ENCODE measurements at regions not wholly inside any gene's neighbourhood (a gene's known extent, or its start where the extent isn't known, plus 50 kb on each side); places are given as distances from the start of the nearest gene placed in this dataset.
A peak's percentile ranks its signal among the peaks of the same experiment; 100 is the strongest.

- no peak for DNase-seq
These were observed 187.7 kb upstream of the RGMB start for GRCh38 chr5:98585661-98586310.

DNA sequence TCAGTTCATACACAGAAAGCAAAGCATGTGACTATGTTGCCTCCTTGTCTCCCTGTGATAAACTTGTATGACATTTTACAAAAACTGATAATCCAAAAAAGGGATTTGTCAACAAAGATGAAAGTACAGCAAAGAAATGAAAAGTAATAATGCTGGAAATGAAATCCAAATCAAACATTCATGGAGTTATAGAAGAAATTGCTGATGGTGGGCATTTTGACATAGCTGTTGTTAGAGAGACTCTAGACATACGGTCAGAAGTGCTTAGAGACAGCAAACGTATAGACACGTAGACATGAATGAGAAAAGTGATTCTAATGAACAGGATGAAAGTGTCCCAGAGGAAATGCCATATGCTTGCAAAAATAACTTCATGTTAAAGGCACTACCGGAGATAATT is 186.9 kb upstream of the RGMB start:
- DNase-seq, result no peak

GRCh38 chr5:98587166-98587565 is 186.3 kb upstream of the RGMB start:
- DNase-seq, result no peak

DNA sequence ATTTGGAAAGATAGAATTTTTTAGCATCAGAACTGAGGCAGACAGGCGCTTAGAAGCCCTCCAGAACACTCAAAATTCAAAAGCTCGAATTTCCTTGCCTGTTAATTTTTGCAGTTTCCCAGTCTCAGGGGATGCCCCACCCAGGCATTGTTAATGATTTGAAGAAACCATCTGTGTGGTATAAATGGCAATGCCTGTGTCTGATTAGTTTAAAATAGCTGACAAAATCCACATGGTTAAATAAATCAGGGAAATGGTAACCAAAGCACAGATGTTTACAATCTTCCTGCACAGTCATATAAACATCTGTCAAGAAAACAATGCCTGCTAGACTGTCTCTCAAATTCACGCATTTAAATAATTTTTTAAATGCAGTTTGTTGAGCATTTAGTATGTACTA is 185.2 kb upstream of the RGMB start:
- no peak for DNase-seq

GRCh38 chr5:98593418-98593817 is 180.0 kb upstream of the RGMB start:
- DNase-seq, result no peak

DNA sequence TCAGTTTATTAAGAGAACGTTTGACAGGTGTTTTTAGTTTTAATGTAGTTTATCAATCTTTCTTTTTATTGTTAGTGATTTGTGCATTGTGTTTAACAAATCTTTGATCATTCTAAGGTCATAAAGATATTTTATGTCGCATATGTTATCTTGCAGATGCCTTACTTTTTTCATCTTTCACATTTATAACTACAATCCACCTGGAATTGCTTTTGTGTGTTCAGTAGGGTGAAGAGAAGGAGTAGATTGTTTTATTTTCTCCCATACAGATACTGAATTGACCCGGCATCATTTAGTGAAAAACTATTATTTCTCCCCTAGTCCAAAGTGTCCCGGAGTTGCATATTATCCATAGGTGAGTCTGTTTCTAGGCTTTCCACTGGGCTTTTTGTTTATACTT is 179.4 kb upstream of the RGMB start:
- no peak for DNase-seq

GRCh38 chr5:98599016-98599415 is 174.4 kb upstream of the RGMB start:
- DNase-seq, result no peak

DNA sequence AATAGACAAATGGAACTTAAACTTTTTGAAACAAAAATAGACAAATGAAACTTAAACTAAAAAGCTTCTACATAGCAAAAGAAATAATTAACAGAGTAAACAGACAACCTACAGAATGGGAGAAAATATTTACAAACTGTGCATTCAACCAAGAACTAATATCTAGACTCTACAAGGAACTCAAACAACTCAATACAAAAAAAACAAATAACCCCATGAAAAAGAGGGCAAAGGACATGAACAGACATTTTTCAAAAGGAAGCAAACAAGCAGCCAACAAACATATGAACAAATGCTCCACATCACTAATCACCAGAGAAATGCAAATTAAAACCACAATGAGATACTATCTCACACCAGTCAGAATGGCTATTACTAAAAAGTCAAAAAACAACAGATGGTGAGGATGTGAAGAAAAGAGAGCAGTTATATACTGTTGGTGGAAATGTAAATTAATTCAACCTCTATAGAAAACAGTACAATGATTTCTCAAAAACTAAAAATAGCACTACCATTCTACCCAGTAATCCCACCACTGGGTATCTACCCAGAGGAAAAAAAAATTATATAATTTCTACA is 170.8 kb upstream of the RGMB start:
- DNase-seq, result peak; percentile 7

GRCh38 chr5:98603456-98603855 is 170.0 kb upstream of the RGMB start:
- no peak for DNase-seq

GRCh38 chr5:98604301-98604700 is 169.2 kb upstream of the RGMB start:
- DNase-seq, result peak; percentile 16

GRCh38 chr5:98604721-98605425 is 168.6 kb upstream of the RGMB start:
- DNase-seq, result peak; percentile 71

- DNase-seq, result no peak
These were observed 168.0 kb upstream of the RGMB start for GRCh38 chr5:98605426-98605825.

DNA sequence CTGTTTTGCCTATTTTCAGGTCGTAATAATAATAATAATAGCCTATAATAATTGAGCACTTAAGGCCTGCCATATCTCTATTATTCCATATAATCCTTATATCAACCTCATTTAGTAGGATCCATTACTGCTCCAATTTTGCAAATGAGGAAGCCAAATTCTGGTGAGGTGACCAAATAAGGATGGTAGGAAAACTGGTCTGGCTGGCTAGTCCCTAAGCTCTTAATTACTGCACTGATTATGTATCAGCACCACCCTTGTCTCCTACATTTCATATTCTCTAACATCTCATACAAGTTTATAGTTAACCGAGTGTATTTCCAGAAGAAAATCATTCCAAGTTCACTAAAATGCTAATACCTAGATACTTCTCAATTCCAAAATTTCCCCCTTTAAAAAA is 166.5 kb upstream of the RGMB start:
- no peak for DNase-seq

GRCh38 chr5:98608052-98608451 is 165.4 kb upstream of the RGMB start:
- no peak for DNase-seq

- DNase-seq, result no peak
These were observed 159.1 kb upstream of the RGMB start for GRCh38 chr5:98614341-98614740.

DNA sequence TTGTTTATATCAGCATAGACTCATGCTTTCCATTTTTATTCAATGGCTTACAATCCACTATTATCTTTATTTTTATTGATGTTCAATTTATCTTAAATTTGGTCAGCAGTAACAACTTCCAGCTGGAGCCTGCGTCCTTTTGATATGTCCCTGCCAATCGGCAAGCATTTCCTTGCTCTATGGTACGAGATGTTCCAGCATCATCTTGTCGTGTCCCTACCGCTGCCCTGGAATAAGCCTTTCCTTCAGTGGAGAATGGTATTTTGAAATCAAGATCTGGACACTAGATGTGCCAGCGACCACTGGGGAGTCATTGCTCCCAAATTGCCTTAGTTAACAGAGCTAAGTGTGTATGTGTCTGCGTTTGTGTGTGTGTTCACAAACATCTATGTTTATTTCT is 151.6 kb upstream of the RGMB start:
- no peak for DNase-seq

GRCh38 chr5:98624145-98624880 is 149.2 kb upstream of the RGMB start:
- DNase-seq, result no peak

GRCh38 chr5:98627121-98627520 is 146.3 kb upstream of the RGMB start:
- no peak for DNase-seq

DNA sequence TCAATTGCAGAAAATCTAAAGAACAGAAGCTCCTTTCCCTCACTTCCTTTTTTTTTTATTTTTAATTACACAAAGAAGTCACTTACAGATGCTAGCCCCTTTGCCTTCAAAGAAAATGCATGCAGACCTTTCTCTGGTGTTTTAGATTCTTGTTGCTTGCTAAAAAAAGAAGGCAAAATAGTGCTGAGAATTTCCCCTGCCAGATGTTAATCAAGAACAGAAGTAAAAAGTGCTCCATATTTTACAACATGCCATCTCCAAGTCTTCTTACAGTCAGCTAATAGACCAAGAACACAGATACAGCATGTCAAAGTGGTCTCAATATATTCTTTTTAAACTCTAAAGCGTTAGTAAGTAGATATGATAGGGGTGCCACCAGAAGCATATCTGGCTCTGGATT is 142.8 kb upstream of the RGMB start:
- no peak for DNase-seq

DNA sequence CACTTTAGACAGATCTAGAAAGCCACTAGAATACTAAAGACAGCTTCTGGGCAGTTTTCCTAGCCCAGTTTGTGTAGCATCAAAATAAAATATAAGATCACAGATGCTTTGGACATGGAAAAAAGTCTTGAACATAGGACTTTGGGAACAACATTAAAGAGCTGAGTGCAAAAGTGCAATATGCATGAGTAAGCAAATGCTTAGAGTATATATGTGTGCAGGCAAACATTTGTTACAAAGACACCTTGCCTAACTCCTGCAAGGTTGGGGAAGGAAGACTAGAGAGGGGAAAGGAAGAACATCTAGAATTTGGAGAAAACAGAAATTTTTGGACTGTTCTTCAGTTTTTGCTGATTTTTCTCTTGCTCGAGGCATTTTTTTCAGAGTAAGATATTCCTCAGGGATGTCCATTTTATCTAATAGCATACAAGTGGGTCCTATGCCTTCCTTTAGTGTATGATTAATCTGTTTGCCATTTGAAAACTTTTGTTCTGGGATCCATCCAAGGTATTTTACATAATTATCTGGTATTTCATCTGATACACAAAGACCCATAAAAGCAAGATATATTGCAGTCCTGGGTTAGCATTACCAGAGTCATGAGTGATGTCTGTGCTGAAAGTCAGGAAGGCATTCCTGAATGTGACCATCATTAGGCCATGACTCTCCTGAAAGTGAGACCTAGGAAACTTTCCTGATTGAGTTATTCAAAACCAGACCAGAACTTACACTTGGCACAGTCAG is 142.0 kb upstream of the RGMB start:
- DNase-seq, result no peak

GRCh38 chr5:98635656-98636055 is 137.8 kb upstream of the RGMB start:
- peak; percentile 83 for DNase-seq

DNA sequence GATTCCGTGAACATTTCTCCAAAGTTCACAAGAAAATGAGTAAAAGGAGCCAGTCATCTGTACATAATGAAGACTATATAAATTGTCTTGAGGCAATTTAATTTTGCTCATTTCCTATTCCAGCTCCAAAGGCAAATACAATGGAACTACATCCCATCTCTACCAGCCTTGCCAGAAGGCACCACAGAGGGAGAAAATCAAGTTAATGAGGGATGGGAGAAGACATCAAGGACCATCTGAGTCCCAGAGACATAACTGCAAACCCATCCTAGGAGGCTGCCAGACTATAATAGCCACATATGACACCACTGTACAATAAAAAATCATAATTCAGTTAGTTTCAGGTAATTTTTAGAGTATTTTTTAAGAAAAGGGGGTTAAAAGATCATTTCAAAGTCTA is 136.3 kb upstream of the RGMB start:
- DNase-seq, result no peak

DNA sequence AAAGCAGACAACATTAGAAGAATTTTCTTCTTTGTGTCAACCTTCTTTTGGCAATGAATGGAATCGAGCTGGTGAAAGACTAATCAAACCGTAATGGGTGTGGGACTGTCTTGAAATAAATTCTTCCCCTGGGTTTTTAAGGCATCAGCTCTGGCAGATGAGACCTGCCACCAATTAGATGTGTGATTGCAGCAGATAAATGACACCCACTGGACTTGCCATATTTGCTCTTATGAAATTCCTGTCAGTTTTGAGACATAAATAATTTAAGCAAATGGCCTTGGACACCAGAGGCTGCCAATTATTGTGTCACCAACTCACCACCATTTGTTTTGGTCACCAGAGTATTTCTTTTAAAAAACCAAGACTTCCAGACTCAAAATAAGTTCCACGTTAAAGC is 135.9 kb upstream of the RGMB start:
- no peak for DNase-seq
